NT2/D1 (cell line): ENCODE measurements at regions not wholly inside any gene's neighbourhood (a gene's known extent, or its start where the extent isn't known, plus 50 kb on each side); places are given as distances from the start of the nearest gene placed in this dataset.

Experiments used
- YY1 ChIP-seq: IDR thresholded peaks from 2 replicates; pipeline ENCODE4 v1.6.1; 2011; ENCODE audit not compliant: insufficient read length, insufficient read depth
- ZNF274 ChIP-seq: IDR thresholded peaks from 2 replicates; pipeline ENCODE4 v1.6.1; 2011; ENCODE audit warnings: mild to moderate bottlenecking, low read depth, low read length

GRCh38 chr6:147117011-147117410 lies 87.2 kb upstream of the STXBP5 start:
- TF ChIP-seq ZNF274 (no peak), YY1 (no peak)
